GM21390 (cell line): ENCODE measurements at regions not wholly inside any gene's neighbourhood (a gene's known extent, or its start where the extent isn't known, plus 50 kb on each side); places are given as distances from the start of the nearest gene placed in this dataset.
"Not testable (repeated sequence)": the region's sequence is repeated elsewhere in the genome, so short reads cannot be mapped to it uniquely, and the experiment has no call there.

Experiments used
- ATAC-seq: cut with Tn5 transposase; IDR thresholded peaks from one replicate; pipeline ENCODE4 v1.9.1; 2021; ENCODE audit not compliant: unreplicated experiment

GRCh38 chr1:67610450-67610849 is 74.6 kb upstream of the GADD45A start:
- ATAC-seq = no peak

GRCh38 chr1:67611846-67612245 is 73.2 kb upstream of the GADD45A start:
- no peak for ATAC-seq

GRCh38 chr1:67612788-67613241 is 72.2 kb upstream of the GADD45A start:
- ATAC-seq = no peak

GRCh38 chr1:67613479-67613878 is 71.5 kb upstream of the GADD45A start:
- ATAC-seq = not testable (repeated sequence)

GRCh38 chr1:67614511-67614934 is 70.5 kb upstream of the GADD45A start:
- no peak for ATAC-seq

GRCh38 chr1:67615886-67616285 is 69.1 kb upstream of the GADD45A start:
- ATAC-seq = no peak

GRCh38 chr1:67616394-67616985 is 68.5 kb upstream of the GADD45A start:
- ATAC-seq = no peak

GRCh38 chr1:67618285-67619018 is 66.5 kb upstream of the GADD45A start:
- ATAC-seq = no peak

GRCh38 chr1:67619080-67619479 is 65.9 kb upstream of the GADD45A start:
- ATAC-seq = no peak

- ATAC-seq = no peak
These were observed 61.1 kb upstream of the GADD45A start for GRCh38 chr1:67623906-67624305.

- no peak for ATAC-seq
These were observed 60.3 kb upstream of the GADD45A start for GRCh38 chr1:67624680-67625079.

- no peak for ATAC-seq
These were observed 58.7 kb upstream of the GADD45A start for GRCh38 chr1:67626090-67626860.

GRCh38 chr1:67626861-67627235 is 58.2 kb upstream of the GADD45A start:
- no peak for ATAC-seq

GRCh38 chr1:67627336-67627735 is 57.7 kb upstream of the GADD45A start:
- no peak for ATAC-seq

- no peak for ATAC-seq
These were observed 57.1 kb upstream of the GADD45A start for GRCh38 chr1:67627906-67628305.

- no peak for ATAC-seq
These were observed 55.5 kb upstream of the GADD45A start for GRCh38 chr1:67629370-67630075.

- ATAC-seq = no peak
These were observed 54.5 kb upstream of the GADD45A start for GRCh38 chr1:67630438-67631045.

GRCh38 chr1:67632356-67632755 is 52.6 kb upstream of the GADD45A start:
- no peak for ATAC-seq

- ATAC-seq = no peak
These were observed 52.0 kb upstream of the GADD45A start for GRCh38 chr1:67632811-67633655.

GRCh38 chr1:67634396-67634935 is 50.5 kb upstream of the GADD45A start:
- no peak for ATAC-seq
